ENCODE measurements at regions not wholly inside any gene's neighbourhood (a gene's known extent, or its start where the extent isn't known, plus 50 kb on each side); places are given as distances from the start of the nearest gene placed in this dataset.
"Not testable (repeated sequence)": the region's sequence is repeated elsewhere in the genome, so short reads cannot be mapped to it uniquely, and the experiment has no call there.

DNA sequence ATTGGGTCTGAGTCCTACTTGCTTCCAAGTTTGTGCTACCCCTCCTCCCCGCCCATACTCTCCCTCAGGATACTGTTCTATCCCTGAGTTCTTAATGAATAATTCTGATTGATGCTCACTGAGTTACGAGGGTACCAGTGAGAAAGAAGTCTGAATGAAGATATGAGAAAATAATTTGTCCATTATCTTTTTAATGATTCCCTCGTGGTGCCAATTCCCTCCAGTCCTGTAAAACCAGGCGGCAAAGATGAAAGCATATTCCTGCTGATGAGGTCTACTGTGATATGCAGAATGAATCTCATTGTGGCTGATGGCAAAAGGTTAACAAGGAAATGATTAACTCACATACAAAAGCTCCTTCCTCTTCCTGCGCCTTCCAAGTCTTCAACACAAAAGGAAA lies 650.2 kb upstream of the SLC39A10 start:
- DNase-seq (ENCODE audit: low read depth in 1 of 2, low spot score in 1 of 2): no peak

DNA sequence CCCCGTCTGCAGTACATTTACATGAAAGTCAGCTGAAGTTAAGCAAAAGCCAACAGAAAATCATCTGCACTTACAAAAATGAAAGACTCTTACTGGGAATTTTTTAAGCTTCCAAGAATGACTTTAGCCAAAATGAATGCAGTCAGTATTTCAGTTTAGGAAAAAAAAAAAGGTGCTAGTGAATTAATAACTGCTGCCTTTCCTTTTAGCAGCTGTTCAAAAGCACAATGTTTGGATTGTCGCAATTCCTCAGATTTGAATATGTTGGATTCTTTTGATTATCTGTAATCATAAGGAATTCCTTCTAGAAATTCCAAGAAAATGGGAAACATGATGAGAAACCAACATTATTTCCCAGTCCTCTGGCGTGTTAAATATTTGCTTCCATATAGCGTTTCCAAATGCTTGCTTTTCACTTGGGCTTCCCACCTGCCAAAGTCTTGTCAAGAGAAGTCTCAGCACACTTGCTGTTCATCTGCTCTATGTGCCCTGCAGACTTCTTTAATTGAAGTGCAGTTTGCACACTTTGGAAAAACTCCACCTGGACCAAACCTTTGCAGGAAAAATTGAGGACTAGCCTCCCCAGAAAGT lies 653.0 kb upstream of the SLC39A10 start:
- no peak for DNase-seq (ENCODE audit: low read depth in 1 of 2, low spot score in 1 of 2)

DNA sequence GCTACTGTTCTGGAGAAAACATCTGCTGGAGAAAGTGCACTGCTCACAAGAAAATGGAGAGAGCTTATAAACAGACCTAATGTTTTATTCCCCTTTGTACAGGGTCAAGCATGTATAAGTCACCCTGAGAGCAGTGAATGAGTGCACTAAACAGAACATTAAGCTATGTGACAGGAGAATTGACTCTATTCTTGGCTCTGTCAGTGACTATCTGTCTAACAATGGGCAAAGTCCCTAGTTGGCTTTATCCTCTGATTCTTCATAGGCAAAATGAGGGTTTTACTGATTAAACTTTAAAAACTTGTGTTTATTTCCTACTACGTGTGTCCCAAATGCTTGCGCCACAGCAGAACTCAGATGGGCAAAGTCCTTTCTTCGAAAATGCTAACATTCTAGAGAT lies 655.1 kb upstream of the SLC39A10 start:
- DNase-seq (ENCODE audit: low read depth in 1 of 2, low spot score in 1 of 2): no peak

DNA sequence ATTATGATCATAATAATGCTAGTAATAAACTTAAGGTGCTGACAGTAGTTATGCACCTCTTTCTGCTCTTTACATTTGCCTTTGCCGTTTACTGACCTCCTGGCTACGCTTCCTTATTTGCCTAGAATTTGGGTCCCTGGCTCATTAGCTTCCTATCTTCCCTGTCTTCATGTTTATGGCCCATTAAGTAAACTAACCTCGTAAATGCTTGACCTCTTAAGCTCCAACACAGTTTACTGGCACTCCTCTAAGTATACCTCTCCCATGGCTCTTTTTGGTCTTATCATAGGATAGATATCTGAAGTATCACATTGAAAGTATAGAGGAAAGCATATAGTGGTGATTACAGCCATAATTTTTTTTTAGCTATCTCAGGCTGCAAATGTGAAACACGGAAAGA lies 657.3 kb upstream of the SLC39A10 start:
- DNase-seq (ENCODE audit: low read depth in 1 of 2, low spot score in 1 of 2): no peak

DNA sequence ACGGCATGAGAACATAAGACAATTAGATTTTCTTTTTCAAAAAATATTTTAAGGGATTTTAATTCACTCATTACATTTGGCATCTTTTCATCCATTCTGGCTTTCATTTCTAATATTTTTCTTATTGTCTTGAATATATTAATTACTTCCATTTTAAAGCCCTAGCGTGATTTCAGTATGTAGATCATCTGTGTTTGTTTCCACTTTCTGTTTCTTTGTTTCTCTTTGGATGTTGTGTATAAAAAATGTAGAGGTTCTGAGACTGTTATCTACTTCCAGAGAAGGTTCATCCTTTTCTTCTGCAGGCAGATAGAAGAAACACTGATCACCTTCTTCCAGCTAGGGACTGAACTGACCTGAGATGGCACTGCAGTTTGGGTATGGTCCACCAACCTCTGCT lies 664.4 kb upstream of the SLC39A10 start:
- DNase-seq (ENCODE audit: low read depth in 1 of 2, low spot score in 1 of 2): no peak

DNA sequence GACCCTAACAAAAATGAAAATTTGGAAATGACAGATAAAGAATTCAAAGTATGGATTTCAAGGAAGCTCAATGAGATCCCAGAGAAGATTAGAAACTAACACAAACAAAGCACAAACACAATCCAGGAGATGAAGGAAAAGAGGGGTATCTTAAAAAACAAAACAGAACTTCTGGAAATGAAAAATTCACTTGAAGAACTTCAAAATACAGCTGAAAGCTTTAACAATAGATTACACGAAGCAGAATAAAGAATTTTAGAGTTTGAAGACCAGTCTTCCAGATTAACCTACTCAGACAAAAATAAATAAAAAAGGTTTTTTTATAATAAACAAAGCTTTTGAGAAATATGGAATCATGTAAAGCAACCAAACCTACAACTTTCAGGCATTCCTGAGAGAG lies 671.8 kb upstream of the SLC39A10 start:
- DNase-seq (ENCODE audit: low read depth in 1 of 2, low spot score in 1 of 2): no peak

DNA sequence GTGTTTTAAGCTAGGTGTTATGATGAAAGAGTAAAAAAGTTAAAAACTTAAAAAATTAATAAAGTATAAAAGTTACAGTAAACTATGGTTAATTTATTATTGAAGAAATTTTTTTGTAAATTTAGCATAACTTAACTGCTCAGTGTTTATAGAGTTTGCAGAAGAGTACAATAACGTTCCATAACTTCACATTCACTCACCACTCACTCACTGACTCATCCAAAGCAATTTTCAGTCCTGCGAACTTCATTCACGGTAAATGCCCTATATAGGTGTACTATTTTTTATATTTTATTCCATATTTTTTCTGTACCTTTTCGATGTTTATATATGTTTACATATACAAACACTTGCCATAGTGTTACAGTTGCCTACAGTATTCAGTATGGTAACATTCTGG lies 694.8 kb upstream of the SLC39A10 start:
- no peak for DNase-seq (ENCODE audit: low read depth in 1 of 2, low spot score in 1 of 2)

DNA sequence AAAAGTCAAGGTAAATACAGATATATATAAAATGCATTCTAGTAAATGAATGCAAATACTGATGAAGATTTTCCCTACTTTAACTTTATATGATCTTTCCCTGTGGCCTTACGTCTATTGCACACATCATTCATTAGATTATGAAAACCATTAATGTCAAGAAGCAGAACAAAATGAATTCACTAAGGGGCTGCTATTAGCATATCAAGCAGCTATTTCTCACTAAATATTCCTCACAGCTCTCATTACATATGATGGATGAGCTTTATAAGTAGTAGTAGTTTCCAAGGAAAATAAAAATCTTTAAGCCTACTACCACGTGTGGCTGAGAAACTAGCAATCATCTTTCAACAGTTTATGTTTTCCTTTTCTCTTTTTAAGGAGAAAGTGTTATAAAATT lies 702.8 kb upstream of the SLC39A10 start:
- no peak for DNase-seq (ENCODE audit: low read depth in 1 of 2, low spot score in 1 of 2)

DNA sequence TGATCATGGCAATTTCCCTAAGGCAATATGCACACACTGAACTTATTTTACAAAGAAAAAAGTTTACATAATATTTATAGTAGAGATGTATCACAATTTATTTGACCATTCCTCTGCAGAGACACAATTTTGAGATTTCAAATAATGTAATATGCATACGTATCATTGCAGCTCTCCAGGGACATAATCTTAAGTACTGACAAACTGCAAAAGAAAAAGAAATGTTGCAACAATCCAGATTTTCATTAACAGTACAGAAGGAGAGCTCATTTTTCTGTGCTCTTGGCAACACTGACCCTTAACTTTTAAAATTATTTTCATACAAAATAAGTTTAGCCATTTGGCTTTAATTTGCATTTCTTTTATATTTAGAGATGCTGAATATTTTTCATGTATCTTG lies 710.2 kb upstream of the SLC39A10 start:
- DNase-seq (ENCODE audit: low read depth in 1 of 2, low spot score in 1 of 2): no peak

DNA sequence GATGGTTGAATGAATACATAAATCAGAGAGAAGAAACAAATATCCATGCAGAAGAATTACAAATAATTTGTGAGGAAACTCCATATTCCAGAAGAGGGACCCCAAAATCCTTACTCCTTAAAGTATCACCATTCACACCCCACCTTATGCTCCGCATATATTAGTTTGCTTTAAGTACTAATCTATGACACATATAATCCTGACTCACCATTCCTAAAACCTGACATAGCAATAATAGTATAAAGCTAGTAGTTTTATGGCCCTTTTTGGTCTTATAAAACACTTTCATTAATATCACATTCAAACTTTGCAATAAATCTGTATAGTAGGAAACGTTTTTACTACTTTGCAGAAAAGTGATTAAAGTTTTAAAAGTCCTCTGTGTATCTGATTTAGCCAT lies 719.0 kb upstream of the SLC39A10 start:
- no peak for DNase-seq (ENCODE audit: low read depth in 1 of 2, low spot score in 1 of 2)

DNA sequence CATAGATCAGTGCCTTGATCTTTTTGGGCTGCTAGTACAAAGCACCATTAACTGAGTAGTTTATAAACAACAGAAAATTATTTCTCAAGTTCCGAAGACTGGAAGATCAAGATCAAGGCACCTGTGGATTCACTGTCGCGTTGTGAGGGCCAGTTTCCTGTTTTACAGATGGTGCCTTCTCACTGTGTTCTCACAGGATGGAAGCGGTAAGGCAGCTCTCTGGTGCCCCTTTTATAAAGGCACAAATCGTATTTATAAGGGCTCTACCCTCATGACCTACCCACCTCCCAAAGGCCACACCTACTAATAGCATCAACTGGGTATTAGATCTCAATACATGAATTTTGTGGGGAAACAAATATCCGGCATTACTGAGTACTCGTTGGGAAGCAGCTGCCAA lies 729.5 kb upstream of the SLC39A10 start:
- no peak for DNase-seq (ENCODE audit: low read depth in 1 of 2, low spot score in 1 of 2)

DNA sequence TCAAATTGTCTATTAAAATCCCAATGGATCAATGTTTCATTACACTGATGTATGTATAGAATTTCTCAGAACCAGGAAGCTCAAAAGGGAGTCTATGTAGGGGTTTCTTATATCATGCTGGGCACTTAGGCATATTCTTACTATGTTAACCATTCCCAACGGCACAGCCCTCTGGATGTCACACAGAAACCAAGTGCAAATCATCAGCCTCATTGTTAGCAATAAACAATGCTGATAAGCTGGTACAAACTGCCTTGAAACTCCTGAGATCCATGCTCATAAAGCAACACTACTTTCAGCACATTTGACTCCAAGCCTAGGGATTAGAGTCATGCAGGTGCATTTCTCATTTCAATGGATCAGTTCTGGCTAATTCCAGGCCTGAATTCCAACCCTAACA lies 730.2 kb upstream of the SLC39A10 start:
- DNase-seq (ENCODE audit: low read depth in 1 of 2, low spot score in 1 of 2): no peak

DNA sequence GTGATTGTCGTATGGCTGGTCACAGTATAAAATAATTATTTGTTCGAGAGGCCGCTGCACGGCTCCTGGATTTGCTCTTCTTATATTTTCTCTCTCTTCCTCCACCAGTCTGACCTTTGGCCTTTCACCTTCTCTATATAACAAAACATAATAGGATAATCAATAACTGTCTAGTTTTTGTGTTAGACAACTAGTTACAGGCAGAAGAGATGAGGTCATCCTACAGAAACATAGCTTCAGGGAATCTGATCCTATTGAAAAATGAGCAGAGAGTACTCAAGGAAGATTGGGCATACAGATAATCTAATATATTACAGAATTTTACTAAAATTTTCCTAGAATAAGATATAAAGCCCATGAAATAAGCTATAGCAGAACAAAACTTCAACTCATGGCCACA lies 731.3 kb upstream of the SLC39A10 start:
- DNase-seq (ENCODE audit: low read depth in 1 of 2, low spot score in 1 of 2): no peak

DNA sequence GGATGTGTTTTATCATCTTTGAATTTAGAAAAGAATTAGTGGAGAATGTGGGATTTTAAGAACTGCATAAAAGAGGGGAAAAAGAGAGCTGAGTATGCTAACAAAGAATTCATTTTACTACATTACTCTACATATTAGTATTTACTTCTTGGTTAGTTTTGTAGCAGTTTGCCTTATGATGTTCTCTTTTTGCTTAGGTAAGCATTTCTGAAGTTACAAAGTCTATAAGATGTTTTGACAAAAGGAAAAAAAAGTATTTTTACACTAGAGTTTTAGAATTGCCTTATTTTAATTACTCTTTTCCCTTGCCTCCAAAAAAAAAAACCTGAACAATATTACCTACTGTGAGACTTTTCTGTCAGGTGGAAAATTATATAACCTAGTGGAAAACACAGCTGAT lies 739.5 kb upstream of the SLC39A10 start:
- no peak for DNase-seq (ENCODE audit: low read depth in 1 of 2, low spot score in 1 of 2)

DNA sequence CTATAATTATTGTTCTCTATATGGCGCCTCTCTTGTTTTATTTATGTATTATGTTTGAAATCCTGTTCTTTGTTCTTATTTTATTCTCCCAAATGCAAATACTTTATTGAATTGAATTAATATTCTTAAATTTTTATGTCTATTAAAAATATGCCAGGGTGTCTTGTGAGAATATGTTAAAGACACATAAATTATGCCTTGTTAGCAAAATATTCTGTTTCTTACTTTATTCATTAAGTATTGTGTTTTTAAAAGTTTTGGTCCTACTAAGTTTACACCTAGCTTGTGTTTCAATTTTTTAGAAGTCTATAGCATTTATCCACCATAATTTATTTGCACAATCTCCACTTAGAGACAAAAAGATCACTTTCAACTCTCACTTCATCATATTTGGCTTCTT lies 741.5 kb upstream of the SLC39A10 start:
- no peak for DNase-seq (ENCODE audit: low read depth in 1 of 2, low spot score in 1 of 2)

DNA sequence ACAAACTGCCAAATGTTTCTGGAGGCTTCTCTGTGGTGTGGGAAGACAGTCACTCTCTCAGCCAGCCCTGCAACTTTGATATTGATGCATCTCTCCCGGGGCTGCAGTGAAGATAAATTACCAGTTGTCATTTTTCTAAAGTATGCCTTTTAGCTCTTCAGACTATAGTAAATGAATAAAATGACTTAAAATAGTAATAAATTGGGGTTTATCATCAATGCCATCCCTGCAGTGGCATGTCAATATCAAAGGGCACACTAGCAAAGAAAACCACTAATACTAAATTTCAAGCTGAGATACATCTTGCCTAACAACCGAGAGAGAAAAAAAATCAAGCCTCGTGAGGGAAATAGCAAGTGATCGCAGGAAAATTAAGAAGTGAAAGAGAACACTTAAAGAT lies 749.5 kb upstream of the SLC39A10 start:
- no peak for DNase-seq (ENCODE audit: low read depth in 1 of 2, low spot score in 1 of 2)

DNA sequence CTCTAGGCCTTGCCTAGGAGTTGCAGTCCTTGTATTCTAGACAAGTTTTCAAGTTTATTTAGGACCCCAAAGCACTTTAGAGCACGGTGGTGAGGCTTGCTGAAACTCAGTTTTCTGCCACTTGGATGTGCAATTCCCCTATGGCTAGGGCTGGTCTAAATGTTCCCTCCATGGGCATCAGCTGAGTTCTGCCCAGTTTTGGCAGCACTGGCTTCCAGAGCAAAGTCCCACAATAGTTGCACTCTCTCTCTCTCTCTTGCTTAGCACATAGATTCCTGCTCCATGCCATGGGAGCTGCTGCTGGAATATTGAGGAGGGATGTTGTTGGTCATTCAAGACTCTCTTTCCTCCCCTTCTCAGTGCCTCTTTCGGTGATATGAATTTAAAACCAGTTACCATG lies 760.2 kb upstream of the SLC39A10 start:
- no peak for DNase-seq (ENCODE audit: low read depth in 1 of 2, low spot score in 1 of 2)

DNA sequence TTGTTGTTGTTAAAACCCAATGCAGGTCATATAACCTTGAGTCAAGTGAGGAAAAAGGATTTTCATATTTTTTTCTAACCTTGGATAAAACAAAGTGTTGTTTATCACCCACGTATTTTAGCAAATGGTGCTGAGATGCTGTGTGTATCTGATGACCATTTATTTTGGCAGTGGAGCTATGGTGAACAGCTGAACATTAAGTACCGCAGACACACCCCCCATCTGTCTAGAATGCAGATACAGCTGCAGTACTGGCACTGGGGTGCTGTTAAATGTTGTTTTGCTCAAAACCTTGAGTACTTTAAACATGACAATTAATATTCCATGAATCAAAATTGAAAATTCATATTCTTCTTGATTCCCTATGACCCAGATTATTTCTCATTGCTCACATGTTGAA lies 773.3 kb upstream of the SLC39A10 start:
- no peak for DNase-seq (ENCODE audit: low read depth in 1 of 2, low spot score in 1 of 2)

DNA sequence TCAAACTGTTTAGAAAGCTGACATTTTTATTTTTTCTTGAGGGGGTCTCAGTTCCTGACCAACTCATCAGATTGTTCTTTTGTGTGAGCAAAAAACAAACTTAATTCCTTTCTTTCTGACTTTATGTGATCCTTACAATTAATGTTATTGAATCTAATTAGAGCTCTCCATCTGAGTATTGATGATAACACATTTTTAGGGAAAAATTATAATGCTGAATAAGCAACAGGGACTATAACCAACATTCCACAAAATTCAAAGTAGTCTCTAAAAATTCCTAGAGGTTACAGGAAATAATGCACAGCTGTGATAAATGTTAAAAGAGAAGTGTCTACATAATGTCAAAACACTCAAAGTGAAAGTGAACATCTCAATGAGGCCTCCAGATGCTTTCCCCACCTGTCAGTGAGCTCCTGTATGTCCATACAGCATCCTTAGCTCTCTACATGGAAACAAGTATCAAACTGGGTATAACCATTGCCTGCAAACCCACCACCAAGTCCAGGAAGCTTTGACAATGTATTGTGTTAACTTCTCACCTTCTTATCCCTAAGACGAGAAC lies 786.0 kb upstream of the SLC39A10 start:
- DNase-seq (ENCODE audit: low read depth in 1 of 2, low spot score in 1 of 2): no peak

DNA sequence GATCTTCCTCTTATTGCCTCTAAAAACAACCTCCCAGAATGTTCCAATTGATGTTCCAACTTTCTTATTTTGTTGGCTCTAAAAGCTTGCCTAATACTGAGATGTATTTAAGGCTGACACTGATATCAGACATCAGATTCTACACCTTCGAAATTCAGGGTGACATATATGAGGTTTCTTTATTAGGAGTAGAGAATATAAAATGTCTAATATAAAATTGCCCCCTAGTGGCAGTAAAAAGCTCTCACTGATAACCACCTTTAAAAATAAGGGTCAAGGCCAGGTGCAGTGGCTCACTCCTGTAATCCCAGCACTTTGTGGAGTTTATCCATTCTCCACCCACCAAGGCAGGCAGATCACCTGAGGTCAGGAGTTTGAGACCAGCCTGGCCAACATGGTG lies 789.7 kb upstream of the SLC39A10 start:
- DNase-seq (ENCODE audit: low read depth in 1 of 2, low spot score in 1 of 2): no peak

DNA sequence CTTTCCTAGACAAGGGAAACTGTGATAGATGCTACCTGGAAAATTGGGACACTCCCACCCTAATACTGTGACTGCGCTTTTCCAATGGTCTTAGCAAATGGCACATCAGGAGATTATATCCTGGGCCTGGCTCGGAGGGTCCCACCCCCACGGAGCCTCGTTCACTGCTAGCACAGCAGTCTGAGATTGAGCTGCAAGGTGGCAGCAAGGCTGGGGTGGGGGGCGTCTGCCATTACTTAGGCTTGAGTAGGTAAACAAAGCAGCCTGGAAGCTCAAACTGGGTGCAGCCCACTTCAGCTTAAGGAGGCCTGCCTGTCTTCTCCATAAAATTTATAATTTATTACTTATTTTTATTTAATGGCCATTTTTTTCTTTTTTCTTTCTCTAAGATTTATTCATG lies 802.1 kb upstream of the SLC39A10 start:
- no peak for DNase-seq (ENCODE audit: low read depth in 1 of 2, low spot score in 1 of 2)

DNA sequence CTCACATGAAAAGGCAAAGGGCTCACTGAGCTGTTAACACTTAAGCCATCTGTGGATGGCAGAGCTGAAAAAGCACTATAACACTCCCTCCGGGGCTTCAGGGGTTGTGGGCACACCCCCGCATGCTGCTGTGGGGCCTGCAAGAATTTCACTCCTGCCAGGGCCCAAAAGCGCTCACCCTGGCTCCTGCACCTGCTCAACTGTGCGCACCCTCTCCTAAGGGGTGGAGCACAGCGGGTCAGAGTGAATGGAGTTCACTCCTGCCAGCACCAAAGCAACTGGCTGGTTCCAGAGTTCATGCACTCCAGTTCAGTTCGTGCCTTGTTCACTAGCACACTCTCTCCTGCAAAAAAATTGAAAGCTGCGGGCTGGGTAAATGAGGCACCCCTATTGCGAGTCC lies 814.2 kb upstream of the SLC39A10 start:
- DNase-seq (ENCODE audit: low read depth in 1 of 2, low spot score in 1 of 2): no peak

DNA sequence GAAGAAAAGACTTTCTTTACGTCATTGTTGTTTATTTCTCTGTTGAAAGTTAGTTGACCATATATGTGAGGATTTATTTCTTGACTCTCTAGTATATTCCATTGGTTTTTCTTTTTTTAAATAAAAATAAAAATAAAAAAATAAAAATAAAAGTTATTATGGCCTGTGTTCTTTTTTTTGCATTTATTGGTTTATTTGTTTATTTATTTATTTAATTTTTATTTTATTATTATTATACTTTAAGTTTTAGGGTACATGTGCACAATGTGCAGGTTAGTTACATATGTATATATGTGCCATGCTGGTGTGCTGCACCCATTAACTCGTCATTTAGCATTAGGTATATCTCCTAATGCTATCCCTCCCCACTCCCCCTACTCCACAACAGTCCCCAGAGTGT lies 822.7 kb upstream of the SLC39A10 start:
- not testable (repeated sequence) for DNase-seq (ENCODE audit: low read depth in 1 of 2, low spot score in 1 of 2)

DNA sequence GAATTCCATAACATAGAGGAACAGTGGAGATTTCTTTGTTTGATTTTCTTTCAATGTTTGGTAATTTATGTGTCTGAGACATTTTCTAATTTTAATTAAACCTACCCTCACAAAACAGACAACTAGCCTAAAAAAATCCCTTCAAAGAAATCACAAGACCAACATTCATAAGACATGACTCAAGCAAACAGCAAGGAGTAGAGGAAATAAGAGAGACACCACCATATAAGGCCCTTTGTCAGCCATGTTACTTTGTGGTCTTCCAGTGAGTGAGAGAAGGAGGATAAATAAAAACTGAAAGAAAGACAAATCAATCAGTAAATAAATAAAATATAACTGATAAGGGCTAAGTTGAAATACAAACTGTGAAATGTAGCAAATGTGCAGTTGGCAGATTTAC lies 830.8 kb upstream of the SLC39A10 start:
- DNase-seq (ENCODE audit: low read depth in 1 of 2, low spot score in 1 of 2): no peak
